Vagina (tissue), 2 donors: ENCODE measurements at regions not wholly inside any gene's neighbourhood (a gene's known extent, or its start where the extent isn't known, plus 50 kb on each side); places are given as distances from the start of the nearest gene placed in this dataset.
"Not testable (repeated sequence)": the region's sequence is repeated elsewhere in the genome, so short reads cannot be mapped to it uniquely, and the experiment has no call there.

ENCODE experiments used
- POLR2A ChIP-seq, 2 donors: fragments of 450-650 bp; IDR thresholded peaks; one replicate each; pipeline ENCODE4 v1.6.1; 2017; ENCODE audit warnings: antibody characterized with exemption in 2 of 2, mild to moderate bottlenecking in 2 of 2, moderate library complexity in 2 of 2
- POLR2AphosphoS5 ChIP-seq, 2 donors: sonication (generic); formaldehyde crosslinking; IDR thresholded peaks; one replicate each; pipeline ENCODE4 v1.9.0; 2017; ENCODE audit warnings: antibody characterized with exemption in 2 of 2, mild to moderate bottlenecking in 2 of 2, low read depth in 1 of 2; ENCODE audit not compliant: insufficient read depth in 1 of 2
- TF ChIP-seq, protein P1 (sequence below), 3 experiments: fragments of 450-650 bp in 2 of 3; fragments of 200-600 bp in 1 of 3; sonication (generic) in 1 of 3; IDR thresholded peaks; one replicate each; pipeline ENCODE4 v1.5.1; 2017 to 2019; ENCODE audit warnings: antibody characterized with exemption in 3 of 3, mild to moderate bottlenecking in 2 of 3, moderate library complexity in 2 of 3

- TF ChIP-seq, protein P1, sequence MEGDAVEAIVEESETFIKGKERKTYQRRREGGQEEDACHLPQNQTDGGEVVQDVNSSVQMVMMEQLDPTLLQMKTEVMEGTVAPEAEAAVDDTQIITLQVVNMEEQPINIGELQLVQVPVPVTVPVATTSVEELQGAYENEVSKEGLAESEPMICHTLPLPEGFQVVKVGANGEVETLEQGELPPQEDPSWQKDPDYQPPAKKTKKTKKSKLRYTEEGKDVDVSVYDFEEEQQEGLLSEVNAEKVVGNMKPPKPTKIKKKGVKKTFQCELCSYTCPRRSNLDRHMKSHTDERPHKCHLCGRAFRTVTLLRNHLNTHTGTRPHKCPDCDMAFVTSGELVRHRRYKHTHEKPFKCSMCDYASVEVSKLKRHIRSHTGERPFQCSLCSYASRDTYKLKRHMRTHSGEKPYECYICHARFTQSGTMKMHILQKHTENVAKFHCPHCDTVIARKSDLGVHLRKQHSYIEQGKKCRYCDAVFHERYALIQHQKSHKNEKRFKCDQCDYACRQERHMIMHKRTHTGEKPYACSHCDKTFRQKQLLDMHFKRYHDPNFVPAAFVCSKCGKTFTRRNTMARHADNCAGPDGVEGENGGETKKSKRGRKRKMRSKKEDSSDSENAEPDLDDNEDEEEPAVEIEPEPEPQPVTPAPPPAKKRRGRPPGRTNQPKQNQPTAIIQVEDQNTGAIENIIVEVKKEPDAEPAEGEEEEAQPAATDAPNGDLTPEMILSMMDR (IDR thresholded peaks at IDR 0.05): not testable (repeated sequence)
- not testable (repeated sequence) for TF ChIP-seq POLR2AphosphoS5 (IDR thresholded peaks at IDR 0.05; ENCODE audit: insufficient read depth in 1 of 2, low read depth in 1 of 2); POLR2A (IDR thresholded peaks at IDR 0.05)
Measured at GRCh38 chr9:41646246-41646645, 457.1 kb upstream of the ZNG1F start.
